ENCODE measurements at regions not wholly inside any gene's neighbourhood (a gene's known extent, or its start where the extent isn't known, plus 50 kb on each side); places are given as distances from the start of the nearest gene placed in this dataset.

DNA sequence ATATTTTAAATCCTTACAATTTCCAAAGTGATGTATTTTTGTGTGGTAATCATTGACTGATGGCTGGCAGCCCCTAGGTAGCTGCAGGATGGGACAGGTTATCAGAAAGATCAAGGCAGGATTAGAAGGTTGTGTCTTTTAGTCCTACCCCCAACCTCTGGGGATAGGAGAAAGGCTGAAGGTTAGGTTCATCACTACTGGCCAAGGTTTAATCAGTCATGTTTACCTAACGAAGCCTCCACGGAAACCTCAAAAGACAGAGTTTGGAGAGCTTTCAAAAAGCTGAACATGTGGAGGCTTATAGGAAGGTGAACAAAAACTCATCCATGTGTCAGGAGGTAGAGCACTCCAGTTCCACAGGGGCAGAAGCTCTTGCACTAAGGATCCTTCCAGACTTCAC is 77.5 kb upstream of the CD163 start:
- TF ChIP-seq, protein P1, sequence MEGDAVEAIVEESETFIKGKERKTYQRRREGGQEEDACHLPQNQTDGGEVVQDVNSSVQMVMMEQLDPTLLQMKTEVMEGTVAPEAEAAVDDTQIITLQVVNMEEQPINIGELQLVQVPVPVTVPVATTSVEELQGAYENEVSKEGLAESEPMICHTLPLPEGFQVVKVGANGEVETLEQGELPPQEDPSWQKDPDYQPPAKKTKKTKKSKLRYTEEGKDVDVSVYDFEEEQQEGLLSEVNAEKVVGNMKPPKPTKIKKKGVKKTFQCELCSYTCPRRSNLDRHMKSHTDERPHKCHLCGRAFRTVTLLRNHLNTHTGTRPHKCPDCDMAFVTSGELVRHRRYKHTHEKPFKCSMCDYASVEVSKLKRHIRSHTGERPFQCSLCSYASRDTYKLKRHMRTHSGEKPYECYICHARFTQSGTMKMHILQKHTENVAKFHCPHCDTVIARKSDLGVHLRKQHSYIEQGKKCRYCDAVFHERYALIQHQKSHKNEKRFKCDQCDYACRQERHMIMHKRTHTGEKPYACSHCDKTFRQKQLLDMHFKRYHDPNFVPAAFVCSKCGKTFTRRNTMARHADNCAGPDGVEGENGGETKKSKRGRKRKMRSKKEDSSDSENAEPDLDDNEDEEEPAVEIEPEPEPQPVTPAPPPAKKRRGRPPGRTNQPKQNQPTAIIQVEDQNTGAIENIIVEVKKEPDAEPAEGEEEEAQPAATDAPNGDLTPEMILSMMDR (IDR thresholded peaks at IDR 0.05; ENCODE audit: low read depth, low read length, poor library complexity, severe bottlenecking), result no peak
- no peak for TF ChIP-seq EZH2phosphoT487 (IDR thresholded peaks at IDR 0.05; ENCODE audit: borderline replicate concordance, low read length)
